H1 (cell line): ENCODE measurements at regions not wholly inside any gene's neighbourhood (a gene's known extent, or its start where the extent isn't known, plus 50 kb on each side); places are given as distances from the start of the nearest gene placed in this dataset.

Source experiments
- BRCA1 ChIP-seq: IDR thresholded peaks from 2 replicates; pipeline ENCODE4 v1.6.1; 2012; ENCODE audit warnings: low read depth, low read length, improper control_type of control experiment
- CREB1 ChIP-seq: IDR thresholded peaks from 2 replicates; pipeline ENCODE4 v1.6.1; 2012; ENCODE audit warnings: inconsistent platforms
- EZH2 ChIP-seq: fragments of 200-600 bp; sonication (generic); IDR thresholded peaks from 2 replicates; pipeline ENCODE4 v1.7.1; 2012; ENCODE audit warnings: low read depth, mild to moderate bottlenecking, moderate library complexity, low read length, inconsistent platforms; ENCODE audit not compliant: severe bottlenecking
- FOSL1 ChIP-seq: IDR thresholded peaks from 2 replicates; pipeline ENCODE4 v1.6.1; 2011; ENCODE audit warnings: mild to moderate bottlenecking, low read depth, low read length, moderate library complexity; ENCODE audit not compliant: insufficient read depth
- GABPA ChIP-seq: IDR thresholded peaks from 2 replicates; pipeline ENCODE4 v1.6.1; 2011; ENCODE audit warnings: mild to moderate bottlenecking, low read length, moderate library complexity, borderline replicate concordance; ENCODE audit not compliant: insufficient read depth
- HDAC2 ChIP-seq, 2 experiments: fragments of 300-600 bp in 1 of 2; sonication (generic) in 1 of 2; IDR thresholded peaks; 2 replicates each; pipeline ENCODE4 v1.6.1; 2011 to 2012; ENCODE audit warnings: low read depth in 2 of 2, low read length in 2 of 2, mild to moderate bottlenecking in 2 of 2, moderate library complexity in 2 of 2, borderline replicate concordance in 1 of 2, inconsistent platforms in 1 of 2
- POLR2A ChIP-seq, 2 experiments: IDR thresholded peaks; 1 replicate in 1 of 2; 2 replicates in 1 of 2; pipeline ENCODE4 v1.6.1; 2011; ENCODE audit warnings: low read depth in 2 of 2, low read length in 2 of 2, mild to moderate bottlenecking in 2 of 2; ENCODE audit errors: control extremely low read depth in 1 of 2
- RAD21 ChIP-seq, 2 experiments: IDR thresholded peaks in 1 of 2; conservative IDR thresholded peaks in 1 of 2; 2 replicates each; pipeline ENCODE4 v1.6.1; 2011; ENCODE audit warnings: low read depth in 2 of 2, low read length in 2 of 2, improper control_type of control experiment in 1 of 2, inconsistent platforms in 1 of 2, mild to moderate bottlenecking in 1 of 2, moderate library complexity in 1 of 2
- SP1 ChIP-seq: IDR thresholded peaks from 2 replicates; pipeline ENCODE4 v1.6.1; 2011; ENCODE audit warnings: low read depth, low read length
- SUZ12 ChIP-seq: fragments of 200-600 bp; sonication (generic); IDR thresholded peaks from 2 replicates; pipeline ENCODE4 v1.6.1; 2012; ENCODE audit warnings: mild to moderate bottlenecking, inconsistent platforms, low read length, moderate library complexity, mixed read lengths
- TCF12 ChIP-seq: IDR thresholded peaks from 2 replicates; pipeline ENCODE4 v1.6.1; 2011; ENCODE audit warnings: low read depth, mild to moderate bottlenecking, low read length
- YY1 ChIP-seq: IDR thresholded peaks from 2 replicates; pipeline ENCODE4 v1.6.1; 2011; ENCODE audit warnings: low read depth, mild to moderate bottlenecking, low read length
- TF ChIP-seq, protein P1 (sequence below), 3 experiments: IDR thresholded peaks; 1 replicate in 2 of 3; 2 replicates in 1 of 3; pipeline versions ENCODE4 v1.5.1 to v1.6.1; 2011; ENCODE audit warnings: low read length in 3 of 3, mild to moderate bottlenecking in 3 of 3, inconsistent platforms in 2 of 3, low read depth in 1 of 3, moderate library complexity in 1 of 3; ENCODE audit not compliant: insufficient read depth in 1 of 3; ENCODE audit errors: control extremely low read depth in 1 of 3

DNA sequence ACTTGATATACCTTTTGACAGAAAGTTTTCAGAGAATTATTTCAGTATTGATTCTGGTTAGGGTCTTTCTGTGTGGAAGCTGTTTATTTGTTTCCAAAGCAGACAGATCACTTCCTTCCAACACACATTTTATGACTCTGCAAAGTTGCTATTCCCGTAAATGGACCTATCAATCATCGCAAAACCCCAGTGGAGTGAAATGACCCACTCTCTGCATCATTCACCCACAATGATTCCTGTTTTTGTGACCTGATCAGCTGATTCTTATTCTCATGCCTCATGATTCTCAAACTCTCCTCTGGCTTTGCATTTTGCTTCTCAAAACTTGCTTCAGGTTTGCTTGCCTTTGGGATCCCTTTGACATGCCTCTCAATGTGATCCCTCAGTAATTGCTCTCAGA lies 453.7 kb downstream of the PCDH17 start:
- TF ChIP-seq SUZ12 = no peak
- TF ChIP-seq, protein P1, sequence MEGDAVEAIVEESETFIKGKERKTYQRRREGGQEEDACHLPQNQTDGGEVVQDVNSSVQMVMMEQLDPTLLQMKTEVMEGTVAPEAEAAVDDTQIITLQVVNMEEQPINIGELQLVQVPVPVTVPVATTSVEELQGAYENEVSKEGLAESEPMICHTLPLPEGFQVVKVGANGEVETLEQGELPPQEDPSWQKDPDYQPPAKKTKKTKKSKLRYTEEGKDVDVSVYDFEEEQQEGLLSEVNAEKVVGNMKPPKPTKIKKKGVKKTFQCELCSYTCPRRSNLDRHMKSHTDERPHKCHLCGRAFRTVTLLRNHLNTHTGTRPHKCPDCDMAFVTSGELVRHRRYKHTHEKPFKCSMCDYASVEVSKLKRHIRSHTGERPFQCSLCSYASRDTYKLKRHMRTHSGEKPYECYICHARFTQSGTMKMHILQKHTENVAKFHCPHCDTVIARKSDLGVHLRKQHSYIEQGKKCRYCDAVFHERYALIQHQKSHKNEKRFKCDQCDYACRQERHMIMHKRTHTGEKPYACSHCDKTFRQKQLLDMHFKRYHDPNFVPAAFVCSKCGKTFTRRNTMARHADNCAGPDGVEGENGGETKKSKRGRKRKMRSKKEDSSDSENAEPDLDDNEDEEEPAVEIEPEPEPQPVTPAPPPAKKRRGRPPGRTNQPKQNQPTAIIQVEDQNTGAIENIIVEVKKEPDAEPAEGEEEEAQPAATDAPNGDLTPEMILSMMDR (IDR thresholded peaks at IDR 0.05; ENCODE audit: control extremely low read depth in 1 of 3, insufficient read depth in 1 of 3, low read depth in 1 of 3, low read length in 3 of 3) = no peak
- no peak for TF ChIP-seq FOSL1
- no peak for TF ChIP-seq BRCA1
- no peak for TF ChIP-seq EZH2
- TF ChIP-seq SP1 = no peak
- TF ChIP-seq RAD21 (IDR thresholded peaks at IDR 0.05 in 1 of 2, conservative IDR thresholded peaks at IDR 0.05 in 1 of 2; ENCODE audit: low read depth in 2 of 2, low read length in 2 of 2) = no peak
- no peak for TF ChIP-seq POLR2A (IDR thresholded peaks at IDR 0.05; ENCODE audit: control extremely low read depth in 1 of 2, low read depth in 2 of 2, low read length in 2 of 2)
- TF ChIP-seq YY1 = no peak
- no peak for TF ChIP-seq TCF12
- TF ChIP-seq GABPA = no peak
- no peak for TF ChIP-seq CREB1
- no peak for TF ChIP-seq HDAC2 (IDR thresholded peaks at IDR 0.05; ENCODE audit: borderline replicate concordance in 1 of 2, low read depth in 2 of 2, low read length in 2 of 2)
